Mucosa of gallbladder (tissue), 1 donor: ENCODE measurements at regions not wholly inside any gene's neighbourhood (a gene's known extent, or its start where the extent isn't known, plus 50 kb on each side); places are given as distances from the start of the nearest gene placed in this dataset.

Source experiments
- DNase-seq: peaks from one replicate; pipeline ENCODE4 v3.0.0-alpha.2; 2020; ENCODE audit warnings: low spot score
- donor health status: DM: no; HTN: no; CAD: no.

DNA sequence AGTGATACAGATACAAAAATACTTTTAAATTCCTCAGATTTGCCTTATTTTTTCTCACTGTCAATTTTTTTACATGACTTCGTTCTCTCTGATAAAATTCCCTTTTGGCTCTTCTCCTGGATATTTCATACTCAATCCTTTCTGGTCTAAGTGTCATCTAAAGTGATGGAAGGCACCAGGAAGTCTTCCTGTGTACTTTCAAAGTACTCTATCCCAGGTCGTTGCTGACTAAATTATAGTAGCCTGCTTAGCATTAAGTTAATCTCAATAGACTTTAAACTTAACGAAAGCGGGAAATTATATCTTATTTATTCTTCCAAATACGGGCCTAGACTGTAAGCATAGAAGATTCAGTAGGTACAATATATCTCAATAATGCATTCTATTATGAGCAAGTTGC lies 67.8 kb downstream of the CASP12 start:
- no peak for DNase-seq

GRCh38 chr11:104830080-104830479 lies 68.2 kb downstream of the CASP12 start:
- no peak for DNase-seq

DNA sequence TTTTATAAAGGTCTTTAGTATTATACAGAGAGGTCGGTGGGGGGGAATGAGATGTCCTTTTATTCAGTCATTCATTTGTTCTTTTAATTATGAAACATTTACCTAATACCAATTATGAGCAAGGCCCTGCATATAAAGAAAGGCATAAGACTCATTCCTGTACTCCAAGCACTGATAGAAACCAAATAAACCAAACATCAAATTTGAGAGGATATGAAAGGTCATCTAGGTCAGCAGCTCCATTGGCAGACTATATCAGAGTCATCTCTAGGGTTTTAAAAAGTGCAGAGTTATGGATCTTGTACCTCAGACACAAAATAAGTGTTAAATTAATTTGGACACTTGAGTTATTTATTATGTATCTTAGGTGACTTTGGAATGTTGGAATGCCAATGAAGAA lies 71.5 kb downstream of the CASP12 start:
- DNase-seq: no peak

GRCh38 chr11:104823657-104824056 lies 74.6 kb downstream of the CASP12 start:
- DNase-seq: no peak

- DNase-seq: no peak
These were observed 77.8 kb downstream of the CASP12 start for GRCh38 chr11:104820431-104820830.

GRCh38 chr11:104819603-104820002 lies 78.7 kb downstream of the CASP12 start:
- no peak for DNase-seq

DNA sequence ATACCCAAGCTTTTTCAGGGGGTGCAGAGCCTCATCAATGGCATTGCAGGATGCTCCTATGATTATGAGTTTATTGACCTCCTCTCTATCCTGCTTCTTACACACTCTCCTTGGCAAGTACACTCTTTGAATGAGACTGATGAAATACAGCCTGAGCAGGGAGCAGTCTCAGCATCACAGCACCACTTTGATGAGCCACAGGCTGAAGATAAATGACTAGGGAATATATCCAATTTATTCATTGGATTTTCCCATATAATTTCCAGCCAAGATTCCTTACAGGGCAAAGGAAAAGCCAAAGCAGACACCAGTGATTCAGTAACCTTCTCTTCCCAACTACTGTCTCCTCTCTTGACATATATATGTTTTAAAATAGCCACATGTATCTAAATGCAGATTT lies 79.2 kb downstream of the CASP12 start:
- no peak for DNase-seq

DNA sequence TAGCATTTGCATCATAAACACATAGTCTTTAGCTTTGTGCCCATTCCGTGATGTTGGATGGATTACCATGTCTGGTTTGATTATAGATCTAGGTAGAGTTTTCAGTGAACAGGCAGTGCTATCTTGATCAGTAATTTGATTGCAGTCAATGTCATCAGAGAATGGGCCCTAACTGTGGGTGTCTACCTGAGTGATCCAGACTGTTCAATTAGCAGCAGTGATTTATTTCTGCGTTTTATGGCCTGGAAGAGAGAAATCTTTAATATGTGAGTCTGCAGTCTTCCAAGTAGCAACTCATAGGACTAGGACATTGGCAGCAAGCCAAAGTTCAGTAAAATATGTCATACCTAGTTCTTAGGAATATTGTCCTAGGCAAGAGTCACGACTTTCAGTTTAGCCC lies 80.3 kb downstream of the CASP12 start:
- DNase-seq: no peak

- no peak for DNase-seq
These were observed 84.7 kb downstream of the CASP12 start for GRCh38 chr11:104813532-104813931.

GRCh38 chr11:104812103-104812788 lies 86.0 kb downstream of the CASP12 start:
- no peak for DNase-seq

GRCh38 chr11:104803776-104804175 lies 94.5 kb downstream of the CASP12 start:
- no peak for DNase-seq

GRCh38 chr11:104799251-104799650 lies 99.0 kb downstream of the CASP12 start:
- no peak for DNase-seq

DNA sequence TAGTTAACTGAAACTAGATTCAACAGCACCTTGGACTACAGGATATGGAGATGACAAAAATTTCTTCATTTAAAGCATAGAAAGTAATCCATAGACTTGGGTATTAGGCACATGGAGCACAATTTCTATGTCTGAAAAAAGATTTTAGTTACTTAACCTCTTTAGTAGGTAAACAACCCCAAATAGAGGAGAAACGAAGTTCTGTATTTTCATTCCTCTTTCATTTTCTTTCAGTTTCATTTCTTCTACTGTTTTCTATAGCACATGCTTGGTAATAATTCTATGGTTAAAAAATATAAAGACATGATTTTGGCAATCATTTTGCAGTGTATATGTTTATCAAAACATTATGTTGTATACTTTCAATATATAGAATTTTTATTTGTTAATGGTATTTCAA lies 99.5 kb downstream of the CASP12 start:
- no peak for DNase-seq

DNA sequence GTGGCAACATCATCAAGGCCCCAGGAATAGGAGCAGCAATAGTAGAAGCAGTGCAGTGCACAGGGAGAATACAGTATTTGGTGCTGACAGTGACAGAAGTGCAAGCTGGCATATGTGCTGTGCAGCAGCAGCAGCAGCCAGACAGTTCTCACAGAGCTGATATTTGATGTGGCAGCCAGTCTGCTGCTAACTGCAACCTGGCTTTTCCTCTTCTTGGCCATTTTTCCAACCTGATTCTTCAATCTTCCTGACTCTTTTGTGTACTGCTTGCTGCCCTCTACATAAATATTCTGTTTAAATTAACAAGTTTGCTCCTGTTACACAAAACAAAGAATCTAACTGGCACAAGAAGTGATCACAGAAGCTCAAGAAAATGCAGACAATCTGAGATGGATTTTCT lies 102.0 kb downstream of the CASP12 start:
- no peak for DNase-seq

- DNase-seq: no peak
These were observed 102.6 kb downstream of the CASP12 start for GRCh38 chr11:104795501-104796213.

GRCh38 chr11:104792861-104793260 lies 105.4 kb downstream of the CASP12 start:
- DNase-seq: no peak

- DNase-seq: no peak
These were observed 106.4 kb downstream of the CASP12 start for GRCh38 chr11:104791896-104792295.

- no peak for DNase-seq
These were observed 113.4 kb downstream of the CASP12 start for GRCh38 chr11:104784684-104785460.

DNA sequence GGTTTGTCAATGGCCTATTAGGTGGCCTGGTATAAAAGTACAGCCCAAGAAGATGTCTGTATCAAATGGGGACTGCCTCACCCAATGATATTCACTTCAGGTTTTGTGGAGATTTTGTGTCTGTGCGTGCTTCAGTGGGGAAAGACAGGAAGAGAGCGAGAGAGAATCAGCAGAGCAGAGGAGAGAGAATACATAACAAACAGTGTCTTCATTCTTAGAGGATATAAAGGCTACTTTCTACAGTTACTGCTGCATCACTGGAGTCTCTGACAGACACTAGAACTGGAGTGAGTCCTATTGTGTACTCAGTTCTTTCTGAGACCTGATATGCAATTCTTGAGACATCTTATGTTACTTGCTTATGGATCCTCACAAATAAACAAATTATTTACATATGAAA lies 115.0 kb downstream of the CASP12 start:
- DNase-seq: no peak

- no peak for DNase-seq
These were observed 115.9 kb downstream of the CASP12 start for GRCh38 chr11:104782377-104782754.

GRCh38 chr11:104781719-104782376 lies 116.4 kb downstream of the CASP12 start:
- DNase-seq: no peak

DNA sequence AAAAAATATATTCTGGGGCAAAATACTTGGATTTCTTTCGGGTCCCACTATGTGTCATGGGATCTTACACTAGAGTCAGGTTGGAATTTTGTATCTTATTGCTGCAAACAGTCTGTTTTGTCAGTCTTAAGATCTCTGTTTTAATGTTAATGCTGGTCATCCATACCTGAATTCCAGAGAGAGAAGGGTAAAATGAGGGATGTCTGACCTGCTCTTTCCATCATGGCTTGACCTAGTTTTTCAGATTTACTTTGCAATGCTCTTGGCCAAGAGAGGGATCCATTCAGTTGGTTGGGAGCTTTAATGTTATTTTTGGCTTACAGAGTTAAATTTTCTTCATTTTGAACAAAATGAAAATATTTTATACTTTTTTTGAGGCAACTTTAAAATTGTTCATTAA lies 117.2 kb downstream of the CASP12 start:
- DNase-seq: no peak
